ENCODE measurements at regions not wholly inside any gene's neighbourhood (a gene's known extent, or its start where the extent isn't known, plus 50 kb on each side); places are given as distances from the start of the nearest gene placed in this dataset.
"Not testable (repeated sequence)": the region's sequence is repeated elsewhere in the genome, so short reads cannot be mapped to it uniquely, and the experiment has no call there.

DNA sequence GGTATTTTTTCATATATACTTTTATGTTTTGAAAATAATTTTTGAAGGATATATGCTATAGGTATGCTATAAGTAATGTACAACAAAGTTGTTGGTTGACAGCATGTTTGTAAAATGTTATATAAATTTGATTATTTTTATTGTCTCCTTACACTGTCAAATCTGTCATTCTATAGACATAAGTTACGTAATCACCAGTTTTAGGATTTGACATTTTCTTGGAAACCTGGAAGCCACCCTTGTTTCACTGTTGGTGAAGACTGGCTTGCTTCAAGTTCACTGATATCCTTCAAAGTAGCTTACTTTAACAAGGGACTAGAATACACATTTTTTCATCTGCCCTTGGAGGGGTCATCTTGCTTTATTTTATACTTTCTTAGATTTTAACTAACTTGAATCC lies 1288.6 kb upstream of the EYS start:
- Histone ChIP-seq H3K27me3 (no peaks in the 10 kb centered on the region), H3K36me3 (no peaks in the 10 kb centered on the region), H3K4me3 (no peak overlapping the region), H3K27ac (no peak overlapping the region), H3K9me3 (peaks cover 0 to 15% of the 10 kb centered on the region in 2 donors), H3K4me1 (no peaks in the 10 kb centered on the region)
- no peak for DNase-seq (ENCODE audit: low spot score)
- TF ChIP-seq, protein P1, sequence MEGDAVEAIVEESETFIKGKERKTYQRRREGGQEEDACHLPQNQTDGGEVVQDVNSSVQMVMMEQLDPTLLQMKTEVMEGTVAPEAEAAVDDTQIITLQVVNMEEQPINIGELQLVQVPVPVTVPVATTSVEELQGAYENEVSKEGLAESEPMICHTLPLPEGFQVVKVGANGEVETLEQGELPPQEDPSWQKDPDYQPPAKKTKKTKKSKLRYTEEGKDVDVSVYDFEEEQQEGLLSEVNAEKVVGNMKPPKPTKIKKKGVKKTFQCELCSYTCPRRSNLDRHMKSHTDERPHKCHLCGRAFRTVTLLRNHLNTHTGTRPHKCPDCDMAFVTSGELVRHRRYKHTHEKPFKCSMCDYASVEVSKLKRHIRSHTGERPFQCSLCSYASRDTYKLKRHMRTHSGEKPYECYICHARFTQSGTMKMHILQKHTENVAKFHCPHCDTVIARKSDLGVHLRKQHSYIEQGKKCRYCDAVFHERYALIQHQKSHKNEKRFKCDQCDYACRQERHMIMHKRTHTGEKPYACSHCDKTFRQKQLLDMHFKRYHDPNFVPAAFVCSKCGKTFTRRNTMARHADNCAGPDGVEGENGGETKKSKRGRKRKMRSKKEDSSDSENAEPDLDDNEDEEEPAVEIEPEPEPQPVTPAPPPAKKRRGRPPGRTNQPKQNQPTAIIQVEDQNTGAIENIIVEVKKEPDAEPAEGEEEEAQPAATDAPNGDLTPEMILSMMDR (IDR thresholded peaks at IDR 0.05) = no peak

- not testable (repeated sequence) for H3K36me3 ChIP-seq; H3K4me1 ChIP-seq; DNase-seq (ENCODE audit: low spot score); H3K27ac ChIP-seq; H3K27me3 ChIP-seq; H3K4me3 ChIP-seq
- peaks cover 0 to 33% of the 10 kb centered on the region in 2 donors for H3K9me3 ChIP-seq
Measured at GRCh38 chr6:66993708-66994107, 1286.7 kb upstream of the EYS start.

DNA sequence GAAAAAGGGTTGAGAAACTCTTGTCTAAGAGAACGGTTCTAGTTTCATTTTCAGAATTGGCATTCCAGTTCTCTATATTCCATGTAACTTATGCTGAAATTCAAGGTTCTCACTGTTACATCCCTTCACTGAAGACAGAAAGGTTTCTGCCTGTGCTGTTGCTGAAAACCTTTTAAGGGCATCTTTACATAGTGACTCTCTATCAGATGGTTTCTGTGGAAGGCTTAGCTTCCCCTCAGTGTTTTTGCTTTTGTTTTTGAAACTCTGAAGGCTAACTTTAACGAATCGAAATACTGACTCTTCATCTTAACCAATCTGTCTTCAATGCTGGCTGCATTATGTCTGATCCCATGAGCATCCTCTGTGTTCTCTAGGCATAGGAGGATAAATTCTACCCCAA lies 1286.2 kb upstream of the EYS start:
- TF ChIP-seq, protein P1 (IDR thresholded peaks at IDR 0.05) = no peak
- Histone ChIP-seq H3K27ac (no peak overlapping the region), H3K4me3 (no peak overlapping the region), H3K36me3 (no peaks in the 10 kb centered on the region), H3K9me3 (peaks cover 0 to 33% of the 10 kb centered on the region in 2 donors), H3K27me3 (no peaks in the 10 kb centered on the region), H3K4me1 (no peaks in the 10 kb centered on the region)
- DNase-seq (ENCODE audit: low spot score) = no peak

DNA sequence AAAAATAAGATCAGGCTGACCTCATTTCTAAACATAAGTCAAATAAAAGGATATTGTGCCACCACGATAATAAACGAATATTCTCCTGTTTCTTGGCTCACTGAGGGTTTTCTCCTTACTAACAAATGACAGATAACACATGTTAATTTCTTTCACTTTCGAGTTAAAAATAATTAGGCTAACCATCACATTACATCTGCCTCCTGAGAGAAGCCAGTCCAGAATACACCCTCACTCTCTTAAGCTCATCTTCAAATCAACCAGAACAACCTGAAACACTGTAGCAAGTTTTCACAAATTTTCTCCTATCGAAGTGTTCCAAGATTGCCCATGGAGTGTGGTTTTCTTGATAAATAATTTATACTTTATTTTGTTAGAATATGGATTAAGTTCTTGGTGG lies 1285.6 kb upstream of the EYS start:
- no peak for DNase-seq (ENCODE audit: low spot score)
- no peaks in the 10 kb centered on the region for H3K36me3 ChIP-seq
- H3K27me3 ChIP-seq = no peaks in the 10 kb centered on the region
- H3K4me3 ChIP-seq = no peak overlapping the region
- H3K9me3 ChIP-seq = peaks cover 0 to 33% of the 10 kb centered on the region in 2 donors
- H3K27ac ChIP-seq = no peak overlapping the region
- H3K4me1 ChIP-seq = no peaks in the 10 kb centered on the region
- TF ChIP-seq, protein P1 (IDR thresholded peaks at IDR 0.05) = no peak

GRCh38 chr6:66986940-66987339 lies 1279.9 kb upstream of the EYS start:
- H3K4me3 ChIP-seq = no peak overlapping the region
- H3K9me3 ChIP-seq = peaks cover 0 to 34% of the 10 kb centered on the region in 2 donors
- no peaks in the 10 kb centered on the region for H3K36me3 ChIP-seq
- DNase-seq (ENCODE audit: low spot score) = no peak
- TF ChIP-seq, protein P1 (IDR thresholded peaks at IDR 0.05) = no peak
- no peaks in the 10 kb centered on the region for H3K4me1 ChIP-seq
- no peaks in the 10 kb centered on the region for H3K27me3 ChIP-seq
- H3K27ac ChIP-seq = no peak overlapping the region

GRCh38 chr6:66985816-66986215 lies 1278.8 kb upstream of the EYS start:
- no peaks in the 10 kb centered on the region for H3K36me3 ChIP-seq
- H3K9me3 ChIP-seq = peaks cover 0 to 25% of the 10 kb centered on the region in 2 donors
- H3K27ac ChIP-seq = no peak overlapping the region
- no peaks in the 10 kb centered on the region for H3K27me3 ChIP-seq
- H3K4me1 ChIP-seq = no peaks in the 10 kb centered on the region
- TF ChIP-seq, protein P1 (IDR thresholded peaks at IDR 0.05) = no peak
- no peak for DNase-seq (ENCODE audit: low spot score)
- no peak overlapping the region for H3K4me3 ChIP-seq

Data from right atrium auricular region (tissue), 2 donors.